Astrocyte of the cerebellum (primary cell): ENCODE measurements at regions not wholly inside any gene's neighbourhood (a gene's known extent, or its start where the extent isn't known, plus 50 kb on each side); places are given as distances from the start of the nearest gene placed in this dataset.

ENCODE experiments used
- DNase-seq: peaks from one replicate; pipeline ENCODE4 v3.0.0-alpha.2; 2011; ENCODE audit warnings: low read depth
- H3K4me3 ChIP-seq: 2 replicates; pipeline ENCODE4 v1.5.1; 2011; ENCODE audit warnings: mild to moderate bottlenecking, low read depth, low read length, moderate library complexity
- in situ Hi-C: cut with HindIII; loops from 2 replicates; pipeline ENCODE4 v1.10.0; 2017; ENCODE audit warnings: low sequenced_read_pairs
- TF ChIP-seq, protein P1 (sequence below): IDR thresholded peaks from 2 replicates; pipeline ENCODE4 v1.5.1; 2012; ENCODE audit warnings: low read length, low read depth, moderate library complexity, mild to moderate bottlenecking; ENCODE audit errors: missing control alignments

DNA sequence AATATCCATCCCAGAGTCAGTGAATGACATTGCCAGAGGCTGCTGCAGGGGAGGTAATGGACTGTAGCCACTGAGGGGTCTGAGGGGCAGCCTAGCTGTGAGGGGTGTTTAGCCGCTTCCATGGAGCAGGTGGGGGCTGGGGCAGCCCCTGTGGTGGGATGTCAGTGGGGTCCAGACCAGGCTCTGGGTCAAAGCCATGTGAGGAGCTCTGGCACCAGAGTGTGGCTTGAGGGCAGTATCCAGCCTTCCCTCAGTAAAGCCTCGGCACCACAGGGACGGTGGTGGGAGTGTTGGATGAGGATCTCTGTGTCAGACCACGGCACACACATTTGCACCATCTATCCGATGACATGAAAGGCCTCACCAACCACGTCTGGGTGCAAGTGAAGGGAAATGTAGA is 85.0 kb downstream of the INHBB start:
- in situ Hi-C loops, result no loop called here

DNA sequence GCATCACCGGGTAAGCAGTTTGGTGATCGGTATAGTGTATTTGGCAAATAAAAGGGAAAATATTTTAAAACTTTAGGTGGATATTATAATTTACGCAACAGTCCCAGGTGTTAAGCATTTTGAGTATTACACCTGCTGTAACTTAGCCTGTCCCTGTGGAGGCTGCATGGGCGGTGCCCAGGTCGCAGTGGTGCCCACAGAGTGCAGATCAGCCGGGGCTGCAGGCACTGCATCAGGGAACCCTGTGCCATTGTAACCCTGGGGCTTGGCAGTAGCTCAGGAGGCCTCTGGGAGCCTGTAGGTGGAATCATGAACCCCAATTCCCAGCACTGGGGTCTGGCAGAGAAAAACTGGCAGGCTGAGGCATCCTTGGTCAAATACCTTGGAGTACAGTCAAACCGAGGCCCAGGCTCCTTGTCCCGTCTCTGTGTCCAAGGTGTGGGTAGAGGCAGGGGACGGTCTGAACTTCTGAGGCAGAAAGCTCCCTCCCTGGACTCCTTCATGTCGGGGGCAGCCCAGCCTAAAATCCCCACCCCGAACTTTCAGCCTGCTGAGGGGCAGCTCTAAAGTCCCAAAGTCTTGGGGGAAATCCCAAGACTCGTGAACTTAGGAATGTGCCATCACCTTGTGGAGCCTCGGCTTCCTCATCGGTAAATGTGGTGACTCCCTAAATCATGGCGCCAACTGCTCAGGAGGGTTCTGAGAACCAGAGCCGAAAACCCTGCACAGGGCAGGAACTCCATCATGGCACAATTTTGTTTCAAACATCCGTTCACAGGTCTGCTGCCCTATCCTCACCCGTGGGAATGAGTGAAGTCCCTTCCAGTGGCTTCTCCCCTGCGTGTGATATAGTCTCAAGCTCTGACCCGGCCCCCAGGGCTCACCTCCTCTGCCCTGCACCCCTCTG is 85.7 kb downstream of the INHBB start:
- in situ Hi-C loops, result no loop called here
- H3K4me3 ChIP-seq, result no peak overlapping the region
- TF ChIP-seq, protein P1, sequence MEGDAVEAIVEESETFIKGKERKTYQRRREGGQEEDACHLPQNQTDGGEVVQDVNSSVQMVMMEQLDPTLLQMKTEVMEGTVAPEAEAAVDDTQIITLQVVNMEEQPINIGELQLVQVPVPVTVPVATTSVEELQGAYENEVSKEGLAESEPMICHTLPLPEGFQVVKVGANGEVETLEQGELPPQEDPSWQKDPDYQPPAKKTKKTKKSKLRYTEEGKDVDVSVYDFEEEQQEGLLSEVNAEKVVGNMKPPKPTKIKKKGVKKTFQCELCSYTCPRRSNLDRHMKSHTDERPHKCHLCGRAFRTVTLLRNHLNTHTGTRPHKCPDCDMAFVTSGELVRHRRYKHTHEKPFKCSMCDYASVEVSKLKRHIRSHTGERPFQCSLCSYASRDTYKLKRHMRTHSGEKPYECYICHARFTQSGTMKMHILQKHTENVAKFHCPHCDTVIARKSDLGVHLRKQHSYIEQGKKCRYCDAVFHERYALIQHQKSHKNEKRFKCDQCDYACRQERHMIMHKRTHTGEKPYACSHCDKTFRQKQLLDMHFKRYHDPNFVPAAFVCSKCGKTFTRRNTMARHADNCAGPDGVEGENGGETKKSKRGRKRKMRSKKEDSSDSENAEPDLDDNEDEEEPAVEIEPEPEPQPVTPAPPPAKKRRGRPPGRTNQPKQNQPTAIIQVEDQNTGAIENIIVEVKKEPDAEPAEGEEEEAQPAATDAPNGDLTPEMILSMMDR, result no peak
- DNase-seq, result no peak

More for the DNA sequence above, 85.0 kb downstream of the INHBB start:
- TF ChIP-seq, protein P1, result no peak
- H3K4me3 ChIP-seq, result no peak overlapping the region
- DNase-seq, result no peak

DNA sequence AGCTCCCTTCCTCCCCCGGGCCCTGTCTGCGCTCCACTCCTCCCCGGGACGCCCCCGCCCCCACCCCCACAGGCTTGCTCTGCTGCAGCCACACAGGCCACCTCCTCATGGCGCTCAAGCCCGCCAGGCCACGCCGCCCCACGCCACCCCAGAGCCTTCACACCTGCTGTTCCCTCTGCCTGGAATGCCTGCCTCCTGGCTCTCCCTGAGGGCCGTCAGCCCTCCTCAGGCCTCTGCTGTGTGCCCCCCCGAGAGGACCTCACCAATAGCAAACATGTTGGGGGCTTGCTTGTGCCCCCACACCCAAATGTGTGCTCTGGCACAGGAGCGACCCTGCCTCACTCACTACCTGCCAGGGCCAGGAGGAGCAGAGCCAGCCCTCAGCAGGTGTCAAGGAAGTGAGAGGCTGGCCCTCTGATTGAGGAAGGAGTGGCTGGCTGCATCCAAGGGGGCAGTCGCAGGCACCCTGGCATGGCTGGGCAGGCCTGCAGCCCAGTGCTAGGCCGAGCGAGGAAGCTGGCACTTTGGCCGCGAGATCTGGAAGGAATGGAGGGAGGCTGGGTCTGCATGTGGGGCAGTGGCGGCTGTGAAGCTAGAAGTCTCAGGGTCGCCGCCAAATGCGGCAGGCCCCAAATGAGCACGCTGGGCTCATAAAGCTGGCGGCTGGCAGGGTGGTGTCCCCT is 86.5 kb downstream of the INHBB start:
- H3K4me3 ChIP-seq, result no peak overlapping the region
- in situ Hi-C loops, result no loop called here
- no peak for DNase-seq
- TF ChIP-seq, protein P1, result no peak

DNA sequence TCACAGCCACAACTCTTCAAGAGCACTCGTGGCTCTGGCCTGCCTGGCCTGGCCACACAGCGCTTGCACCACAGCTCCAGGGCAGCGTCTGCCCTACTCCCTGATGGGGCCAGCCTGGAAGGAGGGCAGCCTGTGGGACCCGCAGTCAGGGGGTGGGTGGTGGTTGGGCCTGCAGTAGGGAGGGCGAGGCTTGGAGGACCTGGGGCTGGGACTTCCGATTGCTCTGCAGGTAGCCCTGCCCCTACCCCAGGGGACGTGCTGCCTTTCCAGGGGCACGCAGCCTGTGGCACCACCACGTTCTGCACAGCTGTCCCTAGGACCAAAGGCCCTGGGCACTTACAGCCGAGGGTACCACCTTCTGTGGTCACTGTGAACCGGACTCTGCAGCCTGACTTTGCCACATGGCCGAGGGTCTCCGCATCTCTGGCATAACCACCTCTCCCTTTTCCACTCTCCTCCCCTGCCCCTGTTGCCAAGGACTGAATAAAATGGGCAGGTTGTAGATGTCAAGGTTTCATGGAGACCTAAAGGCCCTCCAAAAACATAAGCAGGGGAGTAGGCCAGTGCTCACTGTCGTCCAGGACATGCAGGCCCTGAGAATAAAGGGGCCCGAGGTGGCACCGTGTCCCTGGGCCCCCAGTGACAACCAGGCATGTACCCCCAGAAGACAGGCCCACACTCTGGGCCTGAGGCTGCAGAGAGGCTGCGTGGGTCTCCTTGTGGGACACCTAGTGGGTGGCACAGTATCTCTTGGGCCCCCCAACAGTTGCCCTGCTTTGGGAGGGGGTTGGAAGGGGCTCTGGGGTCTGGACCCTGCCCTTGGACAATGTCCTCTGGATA is 87.3 kb downstream of the INHBB start:
- in situ Hi-C loops, result no loop called here
- TF ChIP-seq, protein P1, result no peak
- no peak for DNase-seq
- no peak overlapping the region for H3K4me3 ChIP-seq

DNA sequence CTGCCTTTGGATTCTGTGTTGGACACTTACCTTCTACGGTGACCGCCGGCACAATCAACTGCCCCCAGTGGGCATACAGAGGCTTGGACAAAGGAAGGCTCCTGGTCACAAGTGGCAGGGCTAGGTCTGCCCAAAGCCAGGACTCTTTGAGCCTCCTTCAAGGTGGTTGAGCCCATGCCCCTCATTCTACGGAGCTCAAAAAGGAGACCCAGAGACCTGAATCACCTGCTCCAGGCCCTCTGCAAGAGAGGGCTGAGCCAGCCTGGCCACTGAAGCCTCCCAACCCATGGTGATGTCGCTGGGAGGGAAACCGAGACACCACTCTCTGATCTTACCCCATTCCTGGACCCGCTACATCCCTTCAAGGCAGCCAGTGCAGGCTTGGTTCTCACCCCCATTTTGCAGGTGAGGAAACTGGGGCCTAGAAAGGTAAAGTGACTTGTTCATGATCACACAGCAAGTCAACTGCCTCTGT is 87.9 kb downstream of the INHBB start:
- TF ChIP-seq, protein P1, result no peak
- DNase-seq, result no peak
- in situ Hi-C loops, result no loop called here
- no peak overlapping the region for H3K4me3 ChIP-seq

DNA sequence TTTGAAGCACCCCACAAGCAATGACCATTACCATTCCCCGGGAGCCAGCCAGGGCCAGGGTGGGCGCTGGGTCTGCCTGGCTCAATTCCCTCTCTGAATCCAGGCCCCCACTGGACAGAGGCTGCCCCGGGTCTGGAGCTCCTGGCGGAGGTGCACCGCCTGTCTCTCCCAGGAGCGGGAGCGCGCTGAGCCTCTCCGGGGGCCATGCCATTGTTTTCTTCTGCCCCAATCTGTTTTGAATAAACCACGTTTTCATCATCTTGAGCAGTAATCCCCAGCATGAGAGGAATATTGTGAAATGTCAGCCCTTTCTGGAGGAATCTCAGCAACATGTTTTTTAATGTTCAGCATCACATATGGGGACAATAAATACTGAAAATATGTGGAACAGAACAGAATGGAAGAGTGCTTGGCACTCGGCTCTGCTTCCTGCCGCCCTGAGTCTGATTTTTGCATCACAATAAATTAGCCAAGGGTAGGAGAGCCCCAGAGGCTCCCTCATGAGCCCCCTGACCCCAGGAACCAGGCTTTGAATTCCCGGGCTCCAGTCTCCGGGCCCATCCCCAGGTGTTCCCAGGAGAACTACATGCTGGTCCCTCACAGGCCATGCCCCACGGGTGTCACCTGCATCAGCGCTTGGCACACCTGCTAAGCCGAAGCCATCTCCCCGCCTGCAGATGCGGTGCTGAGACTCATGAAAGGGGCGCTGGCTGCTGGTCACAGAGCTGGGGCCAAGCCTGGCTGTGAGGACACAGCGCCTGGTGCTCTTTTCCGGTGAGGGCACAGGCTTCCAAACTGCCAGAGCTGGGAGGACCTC is 88.8 kb downstream of the INHBB start:
- in situ Hi-C loops, result no loop called here
- DNase-seq, result no peak
- no peak overlapping the region for H3K4me3 ChIP-seq
- TF ChIP-seq, protein P1, result no peak
